ENCODE measurements at regions not wholly inside any gene's neighbourhood (a gene's known extent, or its start where the extent isn't known, plus 50 kb on each side); places are given as distances from the start of the nearest gene placed in this dataset.
"Not testable (repeated sequence)": the region's sequence is repeated elsewhere in the genome, so short reads cannot be mapped to it uniquely, and the experiment has no call there.

GRCh38 chr4:124874172-124874450, 161.6 kb upstream of the ANKRD50 start:
- no peak for DNase-seq

DNA sequence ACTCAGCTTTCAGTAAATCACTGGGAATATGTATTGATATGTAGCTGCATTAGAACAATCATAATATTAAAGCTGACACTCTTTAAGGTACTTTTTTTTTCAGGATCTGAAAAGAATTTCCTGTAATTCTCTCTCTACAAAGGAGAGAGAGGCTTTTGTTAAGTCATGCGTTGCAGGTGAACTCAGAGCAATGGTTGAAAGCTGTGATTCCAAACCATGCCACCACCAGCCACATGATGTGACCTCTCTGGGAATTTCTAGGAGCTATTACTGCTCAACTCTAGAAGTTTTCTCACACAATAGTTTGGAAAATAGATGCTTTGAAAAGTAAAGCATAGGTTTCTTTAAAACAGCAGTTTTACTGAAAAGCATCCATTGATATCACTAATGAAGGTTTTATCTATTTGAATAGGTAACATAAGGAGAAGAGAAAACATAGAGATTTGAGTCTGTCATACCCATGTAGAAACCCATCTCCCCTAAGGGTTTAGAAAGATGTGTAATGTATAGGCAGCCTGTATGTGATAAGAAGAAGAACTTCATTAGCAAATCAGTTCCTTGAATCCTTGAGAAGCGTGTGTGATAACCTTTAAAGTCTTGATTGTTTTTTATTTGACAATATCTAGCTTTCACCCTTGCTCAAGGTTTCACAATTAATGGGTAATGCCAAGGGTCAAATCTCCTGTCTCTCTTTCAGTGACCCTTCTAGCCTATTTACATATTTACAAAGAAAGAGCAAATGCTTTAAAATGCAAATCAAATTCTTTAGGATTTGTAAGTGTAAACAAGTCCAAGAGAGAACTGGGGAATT, 161.0 kb upstream of the ANKRD50 start:
- DNase-seq = no peak

DNA sequence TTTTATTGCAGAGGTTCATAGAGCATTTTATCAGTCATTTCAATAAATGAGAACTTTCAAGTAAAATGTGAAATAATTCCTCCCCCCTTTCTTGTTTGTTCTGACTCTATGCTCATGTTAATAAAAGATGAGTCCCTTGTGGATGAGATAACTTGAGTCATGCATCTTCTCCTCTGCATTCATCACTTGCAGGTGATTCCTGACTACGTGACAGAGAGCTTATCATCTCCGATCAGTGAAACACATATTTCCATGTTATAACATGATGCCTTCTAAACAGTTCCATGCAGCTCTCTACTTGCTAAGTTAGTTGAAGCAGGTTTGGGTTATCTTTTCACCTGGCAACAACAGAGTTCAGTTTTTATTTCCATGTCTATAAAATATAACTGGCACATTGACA, 160.1 kb upstream of the ANKRD50 start:
- no peak for DNase-seq

DNA sequence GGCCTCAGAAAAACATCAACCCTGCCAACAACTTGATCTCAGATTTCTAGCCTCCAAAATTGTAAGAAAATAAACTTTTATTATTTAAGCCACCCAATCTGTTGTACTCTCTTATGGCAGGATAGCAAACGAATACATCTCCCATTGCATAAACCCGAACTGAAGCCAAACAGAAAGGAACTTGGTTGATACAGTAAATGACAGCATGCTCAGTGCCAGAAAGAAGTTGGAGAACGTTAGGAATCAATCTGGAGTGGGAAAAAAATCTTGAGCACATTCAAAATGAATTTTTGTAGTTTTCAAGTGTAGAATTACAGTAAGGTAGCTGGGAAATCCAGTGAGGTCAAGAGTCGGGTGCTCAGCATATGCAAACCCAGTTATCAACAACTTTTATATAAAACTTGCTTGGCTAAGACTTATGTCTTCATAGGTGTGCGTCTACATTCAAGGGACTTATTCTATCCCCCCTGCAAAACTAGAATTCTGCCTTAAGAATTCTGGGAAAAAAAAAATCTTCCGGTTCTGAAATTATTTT, 157.5 kb upstream of the ANKRD50 start:
- no peak for DNase-seq

GRCh38 chr4:124868495-124868894, 156.0 kb upstream of the ANKRD50 start:
- DNase-seq = no peak

DNA sequence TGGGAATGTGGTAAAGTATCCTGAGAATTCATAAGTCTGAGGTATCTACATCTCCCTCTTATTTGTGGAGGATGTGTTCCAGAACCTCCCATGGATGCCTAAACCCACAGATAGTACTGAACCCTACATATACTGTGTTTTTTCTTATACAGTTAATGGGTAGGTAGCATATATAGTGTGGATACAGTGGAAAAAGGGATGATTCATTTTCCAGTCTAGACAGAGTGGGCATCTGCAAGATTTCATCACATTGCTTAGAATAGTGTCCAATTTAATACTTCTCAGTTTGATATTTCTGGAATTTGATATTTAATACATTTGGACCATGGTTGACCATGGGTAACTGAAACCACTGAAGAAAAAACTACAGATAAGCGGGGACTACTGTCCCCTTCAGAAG, 155.0 kb upstream of the ANKRD50 start:
- DNase-seq = no peak

- no peak for DNase-seq
Observed at GRCh38 chr4:124866301-124866700, 153.8 kb upstream of the ANKRD50 start.

GRCh38 chr4:124863040-124863545, 150.6 kb upstream of the ANKRD50 start:
- DNase-seq = no peak

- DNase-seq = no peak
Observed at GRCh38 chr4:124862261-124862660, 149.7 kb upstream of the ANKRD50 start.

DNA sequence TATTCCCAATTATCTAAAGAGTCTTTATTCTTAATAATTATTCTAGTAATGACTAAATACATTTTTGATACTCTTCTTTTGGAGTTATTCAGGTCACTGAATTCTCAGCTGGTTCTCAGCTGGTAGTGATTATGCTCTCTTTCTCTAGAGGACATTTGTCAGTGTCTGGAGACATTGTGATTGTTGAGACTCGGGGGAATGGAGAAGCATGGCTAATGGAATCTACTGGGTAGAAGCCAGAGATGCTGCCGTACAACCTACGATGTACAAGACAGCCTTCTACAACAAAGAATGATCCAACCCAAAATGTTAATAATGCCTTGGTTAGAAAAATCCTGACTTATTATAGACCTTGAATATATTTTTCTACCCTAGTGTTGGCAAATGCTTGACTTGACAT, 149.2 kb upstream of the ANKRD50 start:
- DNase-seq = no peak

DNA sequence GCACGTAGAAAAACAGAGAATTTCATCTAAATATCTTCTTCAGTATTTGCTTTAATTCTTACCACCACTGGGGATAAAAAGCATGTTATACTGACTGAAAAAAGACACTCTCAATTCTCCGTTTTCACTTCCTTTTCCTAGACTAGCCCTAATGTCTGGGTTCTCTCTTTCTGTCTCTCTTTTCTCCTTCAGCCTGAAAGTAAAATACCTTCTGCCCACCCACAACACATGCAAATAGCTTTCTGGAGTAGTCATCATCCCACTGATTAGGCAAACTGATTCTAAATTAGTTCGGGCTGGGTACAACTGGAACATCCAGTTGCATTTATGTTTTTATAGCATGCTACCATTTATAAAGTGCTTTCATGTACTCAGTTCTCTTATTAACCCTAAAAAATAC, 142.4 kb upstream of the ANKRD50 start:
- no peak for DNase-seq

- no peak for DNase-seq
Observed at GRCh38 chr4:124851741-124852140, 139.2 kb upstream of the ANKRD50 start.

DNA sequence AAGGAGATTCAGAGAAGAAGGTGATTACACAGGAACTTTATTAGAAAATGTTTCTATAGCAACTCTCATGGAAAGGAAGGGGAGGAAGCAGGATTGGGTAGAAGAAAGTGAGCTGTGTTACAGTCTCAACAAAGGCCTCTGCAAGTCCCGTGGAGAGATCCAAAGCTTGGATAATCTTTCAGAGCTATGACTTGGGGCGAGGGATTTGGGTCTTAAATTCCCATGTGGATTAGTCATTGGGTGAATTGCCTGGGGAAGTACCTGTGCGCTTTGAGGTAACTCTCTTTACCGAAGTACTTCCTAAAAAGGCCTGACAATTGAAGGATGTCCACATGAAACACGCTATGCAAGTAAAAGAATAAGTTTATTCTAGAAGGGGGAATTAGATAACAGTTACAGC, 133.8 kb upstream of the ANKRD50 start:
- DNase-seq = no peak

GRCh38 chr4:124839786-124840390, 127.4 kb upstream of the ANKRD50 start:
- no peak for DNase-seq

DNA sequence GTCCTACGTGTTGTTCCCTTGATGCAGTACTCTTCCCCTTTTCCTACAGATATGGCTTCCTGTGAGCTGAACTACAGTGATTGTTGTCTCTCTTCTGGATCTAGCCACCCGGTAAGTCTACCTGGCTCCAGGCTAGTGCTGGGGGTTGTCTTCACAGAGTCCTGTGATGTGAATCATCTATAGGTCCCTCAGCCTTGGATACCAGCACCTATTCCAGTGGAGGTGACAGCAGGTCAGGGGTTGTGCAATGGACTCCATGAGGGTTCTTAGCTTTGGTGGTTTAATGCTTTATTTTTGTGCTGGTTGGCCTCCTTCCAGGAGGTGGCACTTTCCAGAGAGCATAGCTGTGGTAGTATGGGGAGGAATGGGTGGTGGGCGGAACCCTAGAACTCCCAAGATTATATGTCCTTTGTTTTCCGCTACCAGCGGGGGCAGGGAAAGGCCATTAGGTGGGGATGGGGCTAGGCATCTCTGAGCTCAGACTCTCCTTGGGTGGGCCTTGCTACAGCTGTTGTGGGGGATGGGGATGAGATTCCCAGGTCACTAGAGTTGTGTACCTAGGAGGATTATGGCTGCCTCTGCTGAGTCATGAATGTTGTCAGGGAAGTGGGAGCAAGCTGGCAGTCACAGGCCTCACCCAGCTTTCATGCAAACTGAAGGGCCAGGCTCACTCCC, 121.4 kb upstream of the ANKRD50 start:
- DNase-seq = no peak

DNA sequence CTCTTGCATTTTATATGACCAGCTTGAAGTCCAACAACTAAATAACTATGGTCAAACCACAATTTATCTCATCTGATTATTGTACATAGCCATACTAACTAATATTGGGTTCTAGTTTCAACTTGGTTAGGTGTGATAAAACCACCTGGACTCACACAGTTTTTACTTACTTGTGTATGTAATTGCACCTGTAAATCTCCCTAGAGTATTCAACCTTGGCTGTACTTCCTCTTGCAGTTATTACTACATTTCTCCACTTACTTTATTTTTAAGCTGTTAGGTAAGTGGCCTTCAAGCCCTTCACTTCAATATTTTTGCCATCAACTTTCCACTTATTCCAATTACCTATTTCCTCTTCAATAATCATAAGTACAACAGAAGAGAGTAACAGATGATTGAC, 115.8 kb upstream of the ANKRD50 start:
- no peak for DNase-seq

GRCh38 chr4:124817531-124817930, 105.0 kb upstream of the ANKRD50 start:
- no peak for DNase-seq

DNA sequence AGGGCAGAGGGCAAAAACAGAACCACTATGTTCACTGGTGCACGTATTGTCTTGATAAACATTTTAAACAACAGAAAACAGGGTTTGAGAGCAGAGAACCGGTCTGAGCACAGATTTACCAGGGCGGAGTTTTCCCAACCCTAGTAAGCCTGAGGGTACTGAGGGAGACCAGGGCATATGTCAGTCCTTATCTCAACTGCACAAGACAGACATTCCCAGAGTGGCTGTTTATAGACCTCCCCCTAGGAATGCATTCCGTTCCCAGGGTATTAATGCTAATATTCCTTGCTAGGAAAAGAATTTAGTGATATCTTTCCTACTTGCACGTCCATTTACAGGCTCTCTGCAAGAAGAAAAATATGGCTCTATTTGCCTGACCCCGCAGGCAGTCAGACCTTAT, 99.7 kb upstream of the ANKRD50 start:
- DNase-seq = not testable (repeated sequence)

DNA sequence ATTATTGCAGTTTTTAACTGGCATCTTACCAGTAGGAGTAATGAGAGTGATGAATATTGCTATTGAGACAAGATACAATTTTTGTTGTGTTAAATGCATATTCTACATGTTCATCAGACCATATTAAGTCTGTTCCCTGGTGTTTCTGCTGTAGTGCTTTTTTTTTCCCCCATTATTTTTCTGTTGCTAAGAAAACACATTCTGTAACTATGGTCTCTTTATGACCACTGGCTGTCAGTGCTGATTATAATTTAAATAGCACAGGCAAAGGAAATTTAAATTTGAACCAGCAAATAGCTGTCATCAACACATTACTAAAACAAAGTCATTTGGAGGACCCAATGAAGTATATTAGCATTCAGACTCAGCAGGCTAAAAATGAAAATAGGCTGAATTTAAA, 98.3 kb upstream of the ANKRD50 start:
- DNase-seq = no peak

DNA sequence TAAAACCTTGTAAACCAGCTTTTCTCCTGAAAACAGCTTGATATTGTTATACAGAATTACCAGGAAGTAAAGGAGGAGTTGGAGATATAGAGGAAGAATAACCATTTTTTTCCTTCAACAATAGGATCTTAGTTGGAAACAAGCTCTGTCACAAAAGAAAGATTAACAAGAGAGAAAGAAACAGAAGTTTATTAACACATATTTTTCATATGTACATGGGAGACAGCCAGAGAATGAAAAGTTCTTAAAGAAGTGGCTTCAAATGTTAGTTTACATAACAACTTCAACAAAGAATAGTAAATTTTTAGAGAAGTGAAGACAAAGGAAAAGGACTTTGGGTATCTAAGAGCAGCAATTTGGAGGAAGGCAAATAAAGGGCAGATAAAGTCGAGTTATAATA, 94.9 kb upstream of the ANKRD50 start:
- DNase-seq = no peak

DNA sequence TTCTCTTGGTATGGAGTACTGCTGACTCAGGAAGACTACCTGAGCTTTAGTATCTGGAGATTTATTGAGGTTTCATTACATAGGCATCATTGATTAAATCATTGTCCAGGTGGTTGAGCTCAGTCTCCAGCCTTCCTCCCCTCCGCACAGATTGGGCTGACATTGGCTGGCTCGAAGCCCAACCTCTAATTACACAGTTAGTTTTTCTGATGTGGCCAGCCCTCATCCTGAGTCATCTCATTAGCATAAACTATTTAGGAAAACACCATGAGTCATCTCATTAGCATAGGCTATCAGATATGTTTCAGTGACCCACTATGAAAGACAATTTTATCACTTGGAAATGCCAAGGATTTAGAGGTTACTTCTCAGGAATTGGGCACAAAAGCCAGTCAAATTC, 93.9 kb upstream of the ANKRD50 start:
- no peak for DNase-seq

DNA sequence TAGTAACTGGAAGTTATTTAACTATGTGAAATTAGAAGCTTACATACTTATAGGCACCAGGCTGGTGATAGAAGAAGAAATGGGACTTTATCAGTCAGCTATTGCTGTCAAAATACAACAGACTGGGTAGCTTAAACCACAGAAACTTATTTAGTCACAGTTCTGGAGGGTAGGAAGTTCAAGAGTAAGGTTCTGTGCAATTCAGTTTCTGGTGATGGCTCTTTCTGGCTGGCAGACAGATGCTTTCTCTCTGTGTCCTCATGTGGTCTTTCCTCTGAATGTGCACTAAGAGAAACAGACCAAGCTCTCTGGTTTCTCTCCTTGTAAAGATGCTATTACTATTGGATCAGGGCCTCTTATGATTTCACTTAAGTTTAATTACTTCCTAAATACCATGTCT, 92.1 kb upstream of the ANKRD50 start:
- no peak for DNase-seq

- no peak for DNase-seq
Observed at GRCh38 chr4:124804041-124804440, 91.5 kb upstream of the ANKRD50 start.

- DNase-seq = no peak
Observed at GRCh38 chr4:124803641-124804040, 91.1 kb upstream of the ANKRD50 start.
